HepG2 (cell line): ENCODE measurements at regions not wholly inside any gene's neighbourhood (a gene's known extent, or its start where the extent isn't known, plus 50 kb on each side); places are given as distances from the start of the nearest gene placed in this dataset.

Experiments
- AHR ChIP-seq: IDR thresholded peaks from 2 replicates; pipeline ENCODE4 v1.6.1; 2018; ENCODE audit warnings: missing genetic modification reagents, missing compliant biosample characterization
- FOXO4 ChIP-seq: sonication (generic); formaldehyde crosslinking; conservative IDR thresholded peaks from 2 replicates; pipeline ENCODE4 v1.8.1; 2023; ENCODE audit warnings: missing genetic modification reagents
- NR0B2 ChIP-seq: sonication (generic); formaldehyde crosslinking; IDR thresholded peaks from 2 replicates; pipeline ENCODE4 v1.4.0; 2020; ENCODE audit warnings: mild to moderate bottlenecking, missing genetic modification reagents
- RBAK ChIP-seq: sonication (generic); formaldehyde crosslinking; IDR thresholded peaks from 2 replicates; pipeline ENCODE4 v1.5.1; 2020; ENCODE audit warnings: mild to moderate bottlenecking, missing genetic modification reagents
- RBFOX2 ChIP-seq: fragments of 200-400 bp; formaldehyde crosslinking; IDR thresholded peaks from 2 replicates; pipeline ENCODE4 v1.6.1; 2017; ENCODE audit warnings: low read depth, mild to moderate bottlenecking, low read length
- RELA ChIP-seq: sonication (generic); formaldehyde crosslinking; IDR thresholded peaks from 2 replicates; pipeline ENCODE4 v1.4.0; 2020; ENCODE audit warnings: missing genetic modification reagents
- REST ChIP-seq, 2 experiments: IDR thresholded peaks; 2 replicates each; pipeline ENCODE4 v1.6.1; 2011 to 2012; ENCODE audit warnings: low read length in 2 of 2, borderline replicate concordance in 1 of 2, low read depth in 1 of 2, mild to moderate bottlenecking in 1 of 2, moderate library complexity in 1 of 2
- ZFP91 ChIP-seq: sonication (generic); formaldehyde crosslinking; IDR thresholded peaks from 2 replicates; pipeline ENCODE4 v1.9.0; 2022; ENCODE audit warnings: missing genetic modification reagents, mild to moderate bottlenecking, borderline replicate concordance
- ZNF629 ChIP-seq: sonication (generic); formaldehyde crosslinking; conservative IDR thresholded peaks from 2 replicates; pipeline ENCODE4 v1.5.0; 2020; ENCODE audit warnings: missing genetic modification reagents
- ZNF660 ChIP-seq: sonication (generic); formaldehyde crosslinking; IDR thresholded peaks from 2 replicates; pipeline ENCODE4 v1.5.1; 2020; ENCODE audit warnings: mild to moderate bottlenecking, low read depth, missing genetic modification reagents, borderline replicate concordance

GRCh38 chr1:83750201-83750600, 248.7 kb downstream of the TTLL7 start (continued):
- TF ChIP-seq REST (IDR thresholded peaks at IDR 0.05; ENCODE audit: borderline replicate concordance in 1 of 2, low read depth in 1 of 2, low read length in 2 of 2), result no peak
- TF ChIP-seq AHR (CRISPR knock-in tag), result no peak
- TF ChIP-seq ZNF629, result no peak
- no peak for TF ChIP-seq RBFOX2
- TF ChIP-seq NR0B2 (CRISPR knock-in tag), result no peak
- TF ChIP-seq ZFP91 (CRISPR knock-in tag), result no peak
- no peak for TF ChIP-seq FOXO4
- no peak for TF ChIP-seq ZNF660 (CRISPR knock-in tag)
- TF ChIP-seq RELA (CRISPR knock-in tag), result no peak
- TF ChIP-seq RBAK (CRISPR knock-in tag), result no peak
